Fibroblast of the aortic adventitia (primary cell): ENCODE measurements at regions not wholly inside any gene's neighbourhood (a gene's known extent, or its start where the extent isn't known, plus 50 kb on each side); places are given as distances from the start of the nearest gene placed in this dataset.
A peak's percentile ranks its signal among the peaks of the same experiment; 100 is the strongest.

Experiments used
- DNase-seq: peaks from one replicate; pipeline ENCODE4 v3.0.0-alpha.2; 2010; ENCODE audit warnings: low read depth
- H3K4me3 ChIP-seq: 2 replicates; pipeline ENCODE4 v1.5.1; 2011; ENCODE audit warnings: low read depth, mild to moderate bottlenecking, control low read depth, low read length, moderate library complexity
- TF ChIP-seq, protein P1 (sequence below): IDR thresholded peaks from 2 replicates; pipeline ENCODE4 v1.5.1; 2011; ENCODE audit warnings: mild to moderate bottlenecking, low read length, control low read depth, inconsistent platforms; ENCODE audit not compliant: insufficient read depth

- TF ChIP-seq, protein P1, sequence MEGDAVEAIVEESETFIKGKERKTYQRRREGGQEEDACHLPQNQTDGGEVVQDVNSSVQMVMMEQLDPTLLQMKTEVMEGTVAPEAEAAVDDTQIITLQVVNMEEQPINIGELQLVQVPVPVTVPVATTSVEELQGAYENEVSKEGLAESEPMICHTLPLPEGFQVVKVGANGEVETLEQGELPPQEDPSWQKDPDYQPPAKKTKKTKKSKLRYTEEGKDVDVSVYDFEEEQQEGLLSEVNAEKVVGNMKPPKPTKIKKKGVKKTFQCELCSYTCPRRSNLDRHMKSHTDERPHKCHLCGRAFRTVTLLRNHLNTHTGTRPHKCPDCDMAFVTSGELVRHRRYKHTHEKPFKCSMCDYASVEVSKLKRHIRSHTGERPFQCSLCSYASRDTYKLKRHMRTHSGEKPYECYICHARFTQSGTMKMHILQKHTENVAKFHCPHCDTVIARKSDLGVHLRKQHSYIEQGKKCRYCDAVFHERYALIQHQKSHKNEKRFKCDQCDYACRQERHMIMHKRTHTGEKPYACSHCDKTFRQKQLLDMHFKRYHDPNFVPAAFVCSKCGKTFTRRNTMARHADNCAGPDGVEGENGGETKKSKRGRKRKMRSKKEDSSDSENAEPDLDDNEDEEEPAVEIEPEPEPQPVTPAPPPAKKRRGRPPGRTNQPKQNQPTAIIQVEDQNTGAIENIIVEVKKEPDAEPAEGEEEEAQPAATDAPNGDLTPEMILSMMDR = no peak
- DNase-seq = peak; percentile 52
- no peak overlapping the region for H3K4me3 ChIP-seq
Measured at GRCh38 chr2:235347691-235348090, 146.2 kb upstream of the AGAP1 start.

GRCh38 chr2:235348329-235348728 lies 145.5 kb upstream of the AGAP1 start:
- TF ChIP-seq, protein P1 = no peak
- DNase-seq = no peak
- no peak overlapping the region for H3K4me3 ChIP-seq

GRCh38 chr2:235350234-235350633 lies 143.6 kb upstream of the AGAP1 start:
- H3K4me3 ChIP-seq = no peak overlapping the region
- DNase-seq = no peak
- TF ChIP-seq, protein P1 = no peak

DNA sequence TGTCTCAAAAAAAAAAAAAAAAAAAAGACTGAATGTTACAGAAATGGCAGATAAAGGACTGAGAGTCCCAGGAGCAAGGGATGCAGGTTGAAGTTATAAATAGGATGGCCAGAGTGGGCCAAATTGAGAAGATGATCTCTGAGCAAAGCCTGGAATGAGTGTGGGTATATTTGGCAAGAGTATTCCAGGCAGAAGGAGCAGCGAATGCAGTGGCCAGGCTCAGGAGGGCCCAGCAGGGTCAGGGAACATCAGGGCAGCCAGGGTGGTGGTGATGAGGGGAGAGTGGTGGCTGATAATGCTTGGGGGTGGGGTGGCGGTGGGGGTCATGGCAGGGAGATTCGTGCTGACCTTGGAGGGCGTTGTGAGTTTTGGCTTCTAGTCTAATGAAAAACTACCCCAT lies 141.3 kb upstream of the AGAP1 start:
- TF ChIP-seq, protein P1 = no peak
- DNase-seq = no peak
- H3K4me3 ChIP-seq = no peak overlapping the region

DNA sequence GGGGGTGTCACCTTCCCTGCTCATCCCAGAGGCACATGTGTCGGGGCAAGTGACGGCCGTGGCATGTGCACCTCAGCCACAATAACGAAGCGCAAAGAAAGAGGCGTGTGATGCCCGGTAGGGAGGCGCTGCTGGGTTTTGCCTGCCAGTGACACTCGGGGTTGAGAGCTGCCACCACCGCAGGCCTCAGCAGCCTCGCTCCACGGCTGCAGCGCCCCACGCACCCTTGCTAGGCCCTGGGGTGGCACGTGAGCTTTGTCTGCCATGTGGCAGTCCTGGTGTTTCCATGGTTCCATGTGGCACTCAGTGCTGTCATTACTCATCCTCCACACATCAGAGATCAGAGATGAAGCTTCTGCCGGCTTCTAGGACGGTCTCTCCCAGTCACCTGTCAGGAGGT lies 136.0 kb upstream of the AGAP1 start:
- no peak for DNase-seq
- no peak overlapping the region for H3K4me3 ChIP-seq
- TF ChIP-seq, protein P1 = no peak

GRCh38 chr2:235358981-235359471 lies 134.8 kb upstream of the AGAP1 start:
- DNase-seq = no peak
- no peak overlapping the region for H3K4me3 ChIP-seq
- TF ChIP-seq, protein P1 = no peak

DNA sequence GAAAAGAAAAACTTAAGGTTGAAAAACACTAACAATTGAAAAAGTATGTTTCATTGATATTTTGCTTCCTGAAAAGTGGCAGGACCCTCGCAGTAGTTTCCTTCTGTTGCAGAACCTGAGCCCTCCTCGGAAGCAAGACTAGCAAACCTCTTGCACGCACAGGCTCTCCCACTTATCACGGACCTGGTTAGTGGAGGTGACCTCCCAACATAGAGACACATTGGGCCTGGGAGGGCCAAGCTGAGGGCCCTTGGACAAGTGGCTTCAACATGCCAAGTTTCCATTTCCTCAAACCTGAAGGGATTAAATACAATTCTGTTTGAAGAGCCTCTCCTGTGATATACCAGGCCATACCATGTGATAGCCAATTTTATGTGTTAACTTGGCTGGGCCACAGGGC lies 133.4 kb upstream of the AGAP1 start:
- DNase-seq = no peak
- no peak overlapping the region for H3K4me3 ChIP-seq
- TF ChIP-seq, protein P1 = no peak
